GM12875 (cell line): ENCODE measurements at regions not wholly inside any gene's neighbourhood (a gene's known extent, or its start where the extent isn't known, plus 50 kb on each side); places are given as distances from the start of the nearest gene placed in this dataset.

Experiments
- H3K4me3 ChIP-seq: one replicate; pipeline ENCODE4 v1.5.1; 2011; ENCODE audit warnings: low read depth, low read length, control low read depth
- CTCF ChIP-seq: IDR thresholded peaks from 2 replicates; pipeline ENCODE4 v1.5.1; 2011; ENCODE audit warnings: low read depth, mild to moderate bottlenecking, control low read depth, inconsistent platforms, low read length, moderate library complexity, borderline replicate concordance; ENCODE audit not compliant: insufficient read depth

- TF ChIP-seq CTCF: no peak
- H3K4me3 ChIP-seq: no peak overlapping the region
These were observed 166.6 kb upstream of the MCTP2 start for GRCh38 chr15:94064676-94065313.

- no peak for TF ChIP-seq CTCF
These were observed 170.3 kb upstream of the MCTP2 start for GRCh38 chr15:94061041-94061440.

GRCh38 chr15:94059013-94059587, 172.3 kb upstream of the MCTP2 start:
- no peak overlapping the region for H3K4me3 ChIP-seq
- TF ChIP-seq CTCF: no peak

More at GRCh38 chr15:94061041-94061440, 170.3 kb upstream of the MCTP2 start:
- no peak overlapping the region for H3K4me3 ChIP-seq

- no peak overlapping the region for H3K4me3 ChIP-seq
- TF ChIP-seq CTCF: no peak
These were observed 174.1 kb upstream of the MCTP2 start for GRCh38 chr15:94057305-94057704.

- H3K4me3 ChIP-seq: no peak overlapping the region
- TF ChIP-seq CTCF: no peak
These were observed 175.0 kb upstream of the MCTP2 start for GRCh38 chr15:94056314-94056713.

- TF ChIP-seq CTCF: no peak
- H3K4me3 ChIP-seq: no peak overlapping the region
These were observed 177.7 kb upstream of the MCTP2 start for GRCh38 chr15:94053626-94054025.

GRCh38 chr15:94052711-94053110, 178.7 kb upstream of the MCTP2 start:
- TF ChIP-seq CTCF: no peak
- H3K4me3 ChIP-seq: no peak overlapping the region
